ENCODE measurements at regions not wholly inside any gene's neighbourhood (a gene's known extent, or its start where the extent isn't known, plus 50 kb on each side); places are given as distances from the start of the nearest gene placed in this dataset.

GRCh38 chr13:67635754-67636153 is 405.6 kb upstream of the PCDH9 start:
- in situ Hi-C loops (cut with HindIII; ENCODE audit: low pct_unique_long_range_greater_than_20kb, low sequenced_read_pairs), result no loop called here
- ChIA-PET POLR2A (no interaction called here), CTCF (no interaction called here)
- H3K27me3 ChIP-seq (ENCODE audit: control insufficient read depth, insufficient read depth, low read length), result no peaks in the 10 kb centered on the region
- H3K9me3 ChIP-seq (ENCODE audit: control insufficient read depth, insufficient read depth, low read depth, low read length), result no peaks in the 10 kb centered on the region
- no peak overlapping the region for H3K27ac ChIP-seq (ENCODE audit: low read length)
- intact Hi-C loops (cut with micrococcal nuclease; ENCODE audit: unreplicated experiment), result no loop called here
- H3K4me1 ChIP-seq (ENCODE audit: control insufficient read depth, insufficient read depth, low read length), result no peaks in the 10 kb centered on the region
- no peak for DNase-seq (ENCODE audit: low read depth, low spot score)
- no TSS peak for BruUV-seq (replicated peaks)
- no peaks in the 10 kb centered on the region for H3K36me3 ChIP-seq (ENCODE audit: control insufficient read depth, insufficient read depth, low read length)
- no peak overlapping the region for H3K4me3 ChIP-seq (ENCODE audit: low read depth in 2 of 2, low read length in 2 of 2)
- no peak for ATAC-seq
- no peak for TF ChIP-seq TCF7L2 (IDR thresholded peaks at IDR 0.05; ENCODE audit: low read depth, low read length)

- no peak overlapping the region for H3K4me3 ChIP-seq (ENCODE audit: low read depth in 2 of 2, low read length in 2 of 2)
- H3K9me3 ChIP-seq (ENCODE audit: control insufficient read depth, insufficient read depth, low read depth, low read length), result no peaks in the 10 kb centered on the region
- in situ Hi-C loops (cut with HindIII; ENCODE audit: low pct_unique_long_range_greater_than_20kb, low sequenced_read_pairs), result no loop called here
- DNase-seq (ENCODE audit: low read depth, low spot score) (no peak), ATAC-seq (no peak)
- no peaks in the 10 kb centered on the region for H3K27me3 ChIP-seq (ENCODE audit: control insufficient read depth, insufficient read depth, low read length)
- H3K36me3 ChIP-seq (ENCODE audit: control insufficient read depth, insufficient read depth, low read length), result no peaks in the 10 kb centered on the region
- TF ChIP-seq CTCF (IDR thresholded peaks at IDR 0.05), result no peak
- TF ChIP-seq, protein P1, sequence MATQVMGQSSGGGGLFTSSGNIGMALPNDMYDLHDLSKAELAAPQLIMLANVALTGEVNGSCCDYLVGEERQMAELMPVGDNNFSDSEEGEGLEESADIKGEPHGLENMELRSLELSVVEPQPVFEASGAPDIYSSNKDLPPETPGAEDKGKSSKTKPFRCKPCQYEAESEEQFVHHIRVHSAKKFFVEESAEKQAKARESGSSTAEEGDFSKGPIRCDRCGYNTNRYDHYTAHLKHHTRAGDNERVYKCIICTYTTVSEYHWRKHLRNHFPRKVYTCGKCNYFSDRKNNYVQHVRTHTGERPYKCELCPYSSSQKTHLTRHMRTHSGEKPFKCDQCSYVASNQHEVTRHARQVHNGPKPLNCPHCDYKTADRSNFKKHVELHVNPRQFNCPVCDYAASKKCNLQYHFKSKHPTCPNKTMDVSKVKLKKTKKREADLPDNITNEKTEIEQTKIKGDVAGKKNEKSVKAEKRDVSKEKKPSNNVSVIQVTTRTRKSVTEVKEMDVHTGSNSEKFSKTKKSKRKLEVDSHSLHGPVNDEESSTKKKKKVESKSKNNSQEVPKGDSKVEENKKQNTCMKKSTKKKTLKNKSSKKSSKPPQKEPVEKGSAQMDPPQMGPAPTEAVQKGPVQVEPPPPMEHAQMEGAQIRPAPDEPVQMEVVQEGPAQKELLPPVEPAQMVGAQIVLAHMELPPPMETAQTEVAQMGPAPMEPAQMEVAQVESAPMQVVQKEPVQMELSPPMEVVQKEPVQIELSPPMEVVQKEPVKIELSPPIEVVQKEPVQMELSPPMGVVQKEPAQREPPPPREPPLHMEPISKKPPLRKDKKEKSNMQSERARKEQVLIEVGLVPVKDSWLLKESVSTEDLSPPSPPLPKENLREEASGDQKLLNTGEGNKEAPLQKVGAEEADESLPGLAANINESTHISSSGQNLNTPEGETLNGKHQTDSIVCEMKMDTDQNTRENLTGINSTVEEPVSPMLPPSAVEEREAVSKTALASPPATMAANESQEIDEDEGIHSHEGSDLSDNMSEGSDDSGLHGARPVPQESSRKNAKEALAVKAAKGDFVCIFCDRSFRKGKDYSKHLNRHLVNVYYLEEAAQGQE (IDR thresholded peaks at IDR 0.05; ENCODE audit: insufficient read depth in 1 of 2, low read depth in 2 of 2, low read length in 1 of 2), result no peak
- no peaks in the 10 kb centered on the region for H3K4me1 ChIP-seq (ENCODE audit: control insufficient read depth, insufficient read depth, low read length)
- no peak overlapping the region for H3K27ac ChIP-seq (ENCODE audit: low read length)
- POLR2A ChIA-PET, result no interaction called here
- CTCF ChIA-PET, result no interaction called here
- intact Hi-C loops (cut with micrococcal nuclease; ENCODE audit: unreplicated experiment), result no loop called here
- no TSS peak for BruUV-seq (replicated peaks)
Measured at GRCh38 chr13:67632590-67632989, 402.5 kb upstream of the PCDH9 start.

GRCh38 chr13:67630640-67631039 is 400.5 kb upstream of the PCDH9 start:
- DNase-seq (ENCODE audit: low read depth, low spot score) (no peak), ATAC-seq (no peak)
- in situ Hi-C loops (cut with HindIII; ENCODE audit: low pct_unique_long_range_greater_than_20kb, low sequenced_read_pairs), result no loop called here
- Histone ChIP-seq H3K9me3 (ENCODE audit: control insufficient read depth, insufficient read depth, low read depth, low read length) (no peaks in the 10 kb centered on the region), H3K4me3 (ENCODE audit: low read depth in 2 of 2, low read length in 2 of 2) (no peak overlapping the region), H3K36me3 (ENCODE audit: control insufficient read depth, insufficient read depth, low read length) (no peaks in the 10 kb centered on the region), H3K27ac (ENCODE audit: low read length) (no peak overlapping the region), H3K4me1 (ENCODE audit: control insufficient read depth, insufficient read depth, low read length) (no peaks in the 10 kb centered on the region), H3K27me3 (ENCODE audit: control insufficient read depth, insufficient read depth, low read length) (no peaks in the 10 kb centered on the region)
- CTCF ChIA-PET, result no interaction called here
- TF ChIP-seq TCF7L2 (IDR thresholded peaks at IDR 0.05; ENCODE audit: low read depth, low read length), result no peak
- TF ChIP-seq POLR2AphosphoS5 (IDR thresholded peaks at IDR 0.05; ENCODE audit: low read depth, low read length), result no peak
- TF ChIP-seq CTCF (IDR thresholded peaks at IDR 0.05), result no peak
- TF ChIP-seq, protein P1 (IDR thresholded peaks at IDR 0.05; ENCODE audit: insufficient read depth in 1 of 2, low read depth in 2 of 2, low read length in 1 of 2), result no peak
- TF ChIP-seq SIN3A (IDR thresholded peaks at IDR 0.05; ENCODE audit: borderline replicate concordance, insufficient read depth, low read depth, low read length), result no peak
- no TSS peak for BruUV-seq (replicated peaks)
- POLR2A ChIA-PET, result no interaction called here
- intact Hi-C loops (cut with micrococcal nuclease; ENCODE audit: unreplicated experiment), result no loop called here
